CD4-positive, alpha-beta T cell treated with Interleukin-21 for 1 hour (primary cell): ENCODE measurements at regions not wholly inside any gene's neighbourhood (a gene's known extent, or its start where the extent isn't known, plus 50 kb on each side); places are given as distances from the start of the nearest gene placed in this dataset.

Source experiments
- DNase-seq: peaks from one replicate; pipeline ENCODE4 v3.0.0-alpha.2; 2020

DNA sequence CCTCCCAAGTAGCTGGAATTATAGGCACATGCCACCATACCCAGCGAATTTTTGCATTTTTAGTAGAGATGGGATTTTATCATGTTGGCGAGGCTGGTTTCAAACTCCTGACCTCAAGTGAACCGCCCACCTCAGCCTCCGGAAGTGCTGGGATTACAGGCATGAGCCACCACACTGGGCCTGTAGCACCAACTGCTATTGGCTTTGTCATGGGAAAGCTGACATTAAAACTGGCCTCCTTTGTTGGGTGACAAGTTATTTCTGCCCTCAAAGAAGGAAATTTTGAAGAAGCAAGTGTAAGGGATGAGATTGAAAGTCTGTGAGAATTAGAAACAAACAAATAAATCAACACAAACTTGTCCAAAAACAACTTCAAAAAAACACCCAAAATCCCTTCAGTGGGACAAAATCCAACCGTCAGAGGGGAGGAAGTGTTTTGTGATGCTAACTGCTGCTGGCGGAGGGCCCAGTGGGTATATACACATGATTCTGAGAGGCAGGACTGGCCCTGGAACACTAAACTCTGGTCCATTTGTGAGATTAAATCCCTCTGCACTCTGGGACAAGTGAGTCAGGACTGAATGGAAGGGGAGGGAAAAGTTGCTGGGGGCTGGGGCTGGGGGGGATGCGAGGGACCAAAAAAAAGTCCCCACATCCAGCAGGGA lies 87.5 kb upstream of the NAA20 start:
- DNase-seq, result no peak

DNA sequence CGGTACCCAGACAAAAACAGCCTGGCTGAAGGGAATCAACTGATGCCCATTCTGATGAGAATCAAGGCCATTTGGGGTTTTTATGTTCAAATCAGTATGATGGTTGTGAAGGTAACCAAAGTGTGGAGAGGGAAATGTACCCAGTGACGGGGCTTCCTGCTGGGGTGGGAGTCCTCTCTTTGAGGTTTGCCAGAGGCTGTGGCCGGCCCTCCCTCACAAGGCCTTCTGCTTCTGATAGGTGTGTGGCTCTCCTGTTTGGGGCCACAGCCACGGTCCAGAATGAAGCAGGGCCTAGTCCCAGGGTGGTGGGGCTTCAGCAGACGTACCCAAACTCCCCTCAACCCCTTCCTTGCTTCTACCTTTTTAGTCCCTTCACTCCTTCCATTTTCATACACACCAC lies 86.7 kb upstream of the NAA20 start:
- DNase-seq, result no peak

DNA sequence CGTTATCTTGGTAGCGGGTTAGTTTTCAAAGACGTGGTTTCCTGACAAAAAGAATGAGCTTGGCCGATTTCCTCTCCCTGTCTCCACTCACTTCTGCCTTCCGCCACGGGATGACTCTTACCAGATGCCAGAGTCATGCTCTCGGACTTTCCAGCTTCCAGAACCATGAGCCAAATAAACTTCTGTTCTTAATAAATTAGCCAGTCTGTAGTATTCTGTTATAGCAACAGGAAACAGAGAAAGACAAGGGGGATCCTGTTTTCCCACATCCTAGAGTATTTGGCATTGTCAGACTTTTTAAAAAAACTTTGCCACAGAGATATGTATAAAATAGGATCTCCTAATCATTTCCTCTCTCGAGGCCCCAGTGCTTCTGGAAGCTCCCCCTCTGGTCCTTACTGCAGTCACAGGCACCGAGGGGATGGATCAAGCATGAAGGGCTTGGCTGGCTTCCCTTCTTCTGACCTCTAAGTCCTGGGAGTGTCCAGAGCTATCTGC lies 84.9 kb upstream of the NAA20 start:
- no peak for DNase-seq

DNA sequence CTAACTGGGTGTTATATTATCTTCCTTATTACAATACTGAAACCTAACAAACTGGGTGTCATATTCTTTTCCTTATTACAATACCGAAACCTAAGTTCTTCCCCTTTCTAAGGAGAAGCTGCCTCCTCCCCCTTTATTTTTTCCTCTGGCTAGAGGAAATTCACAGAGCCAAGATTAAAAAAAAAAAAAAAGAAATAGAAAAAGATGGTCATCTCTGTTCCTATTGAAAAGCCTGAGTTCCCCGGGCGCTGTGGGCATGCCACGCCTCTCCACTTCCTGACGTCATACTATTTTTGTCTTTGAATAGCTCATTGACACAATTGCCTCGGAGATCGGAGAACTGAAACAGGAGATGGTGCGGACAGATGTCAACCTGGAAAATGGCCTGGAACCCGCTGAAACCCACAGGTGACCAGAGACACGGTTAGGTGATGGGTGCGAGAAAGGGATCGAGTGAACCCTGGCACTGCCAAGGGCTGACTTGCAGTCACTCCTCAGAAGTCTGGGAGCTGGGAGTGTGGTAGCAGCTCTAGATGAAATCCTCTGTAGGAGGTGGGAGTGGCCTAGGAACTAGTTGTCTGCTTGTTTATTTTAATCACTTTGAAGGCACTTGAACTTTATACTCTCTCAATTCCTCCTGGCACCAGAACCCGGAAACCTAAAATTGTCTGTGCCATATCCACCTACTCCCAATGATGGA lies 82.2 kb upstream of the NAA20 start:
- peak; percentile 46 for DNase-seq

DNA sequence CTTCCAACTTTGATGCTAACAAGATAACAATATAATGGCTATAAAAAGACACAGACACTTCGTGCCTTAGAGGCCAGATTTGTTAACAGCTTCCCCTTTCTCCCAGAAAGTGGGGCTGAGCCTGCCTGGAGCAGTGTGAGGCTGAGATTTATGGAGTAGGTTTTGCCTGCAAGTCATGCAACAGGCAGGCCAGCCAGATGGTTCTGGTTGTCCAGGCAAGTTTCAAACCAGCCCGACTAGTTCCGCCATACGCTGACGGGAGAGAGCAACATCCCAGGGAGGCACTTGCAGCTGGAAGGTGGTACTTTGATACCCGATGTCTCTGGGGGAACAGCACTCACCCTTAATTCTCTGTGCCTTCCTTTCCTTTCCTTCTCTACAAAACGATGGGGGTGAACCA lies 81.3 kb upstream of the NAA20 start:
- no peak for DNase-seq

GRCh38 chr20:19936466-19937200 lies 80.5 kb upstream of the NAA20 start:
- DNase-seq, result no peak

DNA sequence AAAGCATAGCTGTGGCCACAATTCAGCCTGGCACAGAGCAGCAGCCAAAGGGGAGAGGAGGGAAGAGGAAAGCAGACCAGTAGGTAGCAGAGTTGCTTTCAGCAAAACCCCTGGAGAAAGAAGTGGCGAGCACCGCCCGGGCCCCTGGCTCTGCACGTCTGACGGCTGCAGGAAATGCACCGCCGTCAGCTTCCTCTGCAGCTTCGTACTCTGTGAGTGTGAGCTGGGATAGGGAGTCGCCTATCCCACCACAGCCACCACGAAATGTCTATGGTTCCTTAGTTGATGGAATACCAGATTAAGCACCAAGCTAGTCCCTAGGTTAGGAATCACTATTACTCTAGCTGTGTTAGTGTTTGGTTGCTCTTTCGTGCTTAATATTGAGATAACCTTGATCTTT lies 79.9 kb upstream of the NAA20 start:
- DNase-seq, result no peak

DNA sequence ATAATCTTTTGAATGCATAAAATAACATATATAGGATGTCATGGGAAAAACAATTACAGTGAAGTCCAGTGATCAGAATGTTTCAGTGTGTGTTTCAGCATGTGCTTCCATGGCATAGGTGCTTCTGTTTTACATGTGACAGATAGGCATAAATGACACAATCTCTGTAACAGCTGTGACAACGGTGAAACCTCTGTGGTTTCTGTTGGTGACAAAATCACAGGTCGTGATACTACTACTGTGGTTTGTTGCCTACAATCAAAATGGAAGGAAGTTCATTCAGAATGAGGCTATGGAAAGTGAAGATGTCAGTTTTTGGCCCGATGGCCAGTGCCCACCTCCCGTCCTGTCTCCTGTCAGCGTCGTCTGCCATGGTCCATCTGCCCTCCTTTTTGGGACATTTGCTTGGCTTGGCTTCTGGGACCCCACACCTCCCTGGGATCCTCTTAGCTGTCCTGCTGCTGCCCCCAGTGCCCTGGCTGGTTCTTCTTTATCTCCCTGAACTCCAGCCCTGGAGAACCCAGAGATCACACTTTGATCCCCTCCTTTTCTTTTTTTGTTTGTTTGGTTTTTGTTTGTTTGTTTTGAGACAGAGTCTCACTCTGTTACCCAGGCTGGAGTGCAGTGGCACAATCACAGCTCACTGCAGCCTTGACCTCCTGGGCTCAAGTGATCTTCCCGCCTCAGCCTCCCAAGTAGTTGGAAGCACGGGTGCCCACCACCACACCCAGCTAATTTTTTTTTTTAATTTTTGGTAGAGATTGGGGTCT lies 79.3 kb upstream of the NAA20 start:
- peak; percentile 17 for DNase-seq

DNA sequence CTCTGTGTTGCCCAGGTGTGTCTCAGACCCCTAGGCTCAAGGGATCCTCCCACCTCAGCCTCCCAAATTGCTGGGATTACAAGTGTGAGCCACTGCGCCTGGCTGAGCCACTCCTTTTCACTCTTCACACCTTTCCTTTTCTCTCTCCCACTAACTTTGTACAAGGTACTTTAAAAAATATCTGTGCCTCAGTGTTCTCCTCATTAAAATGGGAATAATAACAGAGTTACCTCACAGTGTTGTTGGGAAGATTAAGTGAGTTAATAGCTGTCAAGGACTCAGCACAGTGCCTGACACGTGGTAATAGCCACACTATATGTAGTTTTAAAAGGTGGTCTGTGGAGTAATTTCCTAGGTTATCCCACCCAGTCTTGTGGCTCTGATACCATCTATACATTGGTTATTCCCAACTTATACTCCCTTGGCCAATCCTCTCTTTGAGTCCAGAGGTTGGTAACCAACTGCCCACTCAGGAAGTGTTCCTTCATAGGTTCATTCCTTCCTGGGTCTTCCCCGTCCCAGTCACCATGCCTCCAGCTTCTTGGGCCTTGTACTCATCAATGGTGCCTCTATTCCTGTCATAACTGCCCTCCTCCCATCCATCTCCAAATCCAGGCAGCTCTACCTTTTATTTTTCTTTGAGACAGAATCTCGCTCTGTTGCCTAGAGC lies 78.6 kb upstream of the NAA20 start:
- DNase-seq, result no peak

- no peak for DNase-seq
These were observed 76.1 kb upstream of the NAA20 start for GRCh38 chr20:19940988-19941460.

GRCh38 chr20:19942611-19943010 lies 74.6 kb upstream of the NAA20 start:
- DNase-seq, result no peak

GRCh38 chr20:19943061-19943521 lies 74.1 kb upstream of the NAA20 start:
- DNase-seq, result peak; percentile 12

DNA sequence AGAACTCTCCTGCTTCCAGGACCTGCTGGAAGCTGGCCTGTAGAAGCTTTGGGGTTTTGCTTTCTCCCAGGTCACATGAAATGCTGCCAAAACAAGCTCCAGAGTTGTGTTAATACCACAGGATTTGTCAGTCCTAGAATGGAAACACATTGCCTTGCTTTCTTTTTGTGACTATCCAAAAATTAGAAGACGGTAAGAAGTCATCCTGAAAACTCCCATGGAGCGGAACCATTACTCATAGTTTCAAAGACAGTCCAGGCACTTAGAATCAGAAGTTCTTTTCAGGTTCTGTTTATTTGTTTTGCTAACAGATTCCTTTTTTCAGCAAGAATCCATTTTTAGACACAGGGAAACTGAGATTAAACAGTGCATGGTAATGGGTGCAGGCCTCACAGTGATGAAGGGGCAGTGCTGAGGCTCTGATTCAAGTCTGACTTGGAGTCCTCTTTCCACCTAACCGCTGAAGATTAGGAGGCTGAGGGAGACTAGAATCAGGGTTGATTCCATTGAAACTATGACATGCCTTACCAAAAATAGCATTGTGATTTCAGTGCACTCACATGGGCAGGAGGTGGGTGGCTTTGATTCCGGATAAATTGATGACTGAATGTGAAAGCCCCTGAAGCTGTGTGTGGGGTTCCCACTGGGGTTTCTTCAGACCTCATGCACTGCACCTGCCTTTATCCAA lies 72.2 kb upstream of the NAA20 start:
- DNase-seq, result no peak

DNA sequence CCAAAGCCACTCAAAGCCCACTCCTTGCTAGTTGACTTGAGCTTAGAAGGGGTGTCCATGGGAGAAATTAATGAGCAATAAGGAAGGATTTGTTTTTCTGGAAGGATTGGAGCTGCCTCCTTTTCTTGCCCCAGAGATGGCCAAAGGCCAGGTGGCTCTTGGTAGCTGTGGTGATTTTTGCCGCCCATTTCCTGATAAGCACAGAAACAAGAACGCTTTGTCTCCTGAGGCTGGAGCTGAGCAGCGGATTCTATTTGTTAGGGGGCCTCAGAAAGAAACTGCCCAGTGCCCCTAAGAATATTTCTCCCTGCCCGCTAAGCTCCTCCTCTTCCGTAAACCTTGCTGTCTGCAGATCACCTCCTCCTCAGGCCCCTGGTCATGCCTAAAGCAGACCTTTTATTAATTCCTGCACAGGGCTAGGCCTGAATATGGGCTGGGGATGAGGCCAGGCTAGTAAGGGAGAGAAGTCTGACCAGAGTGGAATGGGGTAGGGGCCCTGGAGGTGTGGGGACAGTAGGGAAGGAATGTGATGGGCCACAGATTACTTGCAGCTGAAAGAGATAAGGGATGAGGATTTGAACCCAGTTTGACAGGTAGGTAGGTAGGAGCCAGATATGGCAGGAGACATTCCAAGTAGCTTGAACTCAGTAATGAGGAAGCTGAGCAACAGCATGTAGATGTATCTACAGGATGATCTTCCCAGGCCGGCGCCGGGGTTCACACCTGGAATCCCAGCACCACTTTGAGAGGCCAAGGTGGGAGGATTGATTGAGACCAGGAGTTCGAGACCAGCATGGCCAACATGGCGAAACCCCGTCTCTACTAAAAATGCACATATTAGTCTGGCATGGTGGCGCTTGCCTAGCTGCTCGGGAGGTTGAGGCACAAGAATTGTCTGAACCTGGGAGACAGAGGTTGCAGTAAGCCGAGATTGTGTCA lies 71.2 kb upstream of the NAA20 start:
- no peak for DNase-seq

GRCh38 chr20:19947611-19948264 lies 69.4 kb upstream of the NAA20 start:
- DNase-seq, result no peak

- DNase-seq, result no peak
These were observed 67.8 kb upstream of the NAA20 start for GRCh38 chr20:19949195-19949867.

DNA sequence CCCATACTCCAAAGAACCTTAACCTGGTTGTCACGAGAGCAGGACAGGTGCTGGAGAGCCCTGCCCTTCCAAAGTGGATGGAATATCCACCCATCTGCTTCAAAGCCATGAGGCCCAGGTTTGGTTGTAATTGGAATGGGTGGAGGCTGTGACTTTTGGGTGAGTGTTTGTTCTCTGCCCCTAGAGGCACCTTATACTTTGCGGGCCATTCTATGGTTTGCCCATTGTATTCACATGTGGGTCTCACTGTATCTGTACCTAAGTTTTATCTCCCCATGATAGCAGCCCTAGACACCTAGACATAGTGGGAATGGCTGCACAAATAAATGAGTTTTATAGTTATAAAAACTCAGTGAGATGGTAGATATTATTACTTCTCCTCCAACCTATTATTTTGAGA lies 67.1 kb upstream of the NAA20 start:
- no peak for DNase-seq

GRCh38 chr20:19952392-19952791 lies 64.8 kb upstream of the NAA20 start:
- DNase-seq, result no peak

DNA sequence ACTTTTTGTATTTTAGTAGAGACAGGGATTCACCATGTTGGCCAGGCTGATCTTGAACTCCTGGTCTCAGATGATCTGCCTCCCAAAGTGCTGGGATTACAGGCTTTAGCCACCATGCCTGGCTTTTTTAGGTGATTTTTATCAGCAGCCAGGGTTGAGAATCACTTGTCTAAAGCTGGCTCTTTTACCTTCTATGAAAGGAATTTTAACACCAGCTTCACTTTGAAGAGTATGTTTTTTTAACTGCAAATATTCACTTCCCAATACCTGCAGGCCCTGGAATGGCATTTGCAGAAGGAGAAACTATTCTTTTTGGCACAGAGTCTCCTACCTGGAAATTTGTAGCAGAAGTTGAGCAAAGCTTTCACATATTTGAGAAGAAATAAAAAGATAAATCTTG lies 63.6 kb upstream of the NAA20 start:
- no peak for DNase-seq
